ENCODE measurements at regions not wholly inside any gene's neighbourhood (a gene's known extent, or its start where the extent isn't known, plus 50 kb on each side); places are given as distances from the start of the nearest gene placed in this dataset.

- FAIRE-seq, result no peak
- DNase-seq (ENCODE audit: low spot score), result no peak
These were observed 180.6 kb upstream of the TMTC4 start for GRCh38 chr13:100855151-100855550.

GRCh38 chr13:100854006-100854405 lies 179.4 kb upstream of the TMTC4 start:
- DNase-seq (ENCODE audit: low spot score) (no peak), FAIRE-seq (no peak)

GRCh38 chr13:100853434-100853833 lies 178.8 kb upstream of the TMTC4 start:
- DNase-seq (ENCODE audit: low spot score) (no peak), FAIRE-seq (no peak)

- FAIRE-seq (no peak), DNase-seq (ENCODE audit: low spot score) (no peak)
These were observed 177.6 kb upstream of the TMTC4 start for GRCh38 chr13:100852146-100852545.

GRCh38 chr13:100848304-100848703 lies 173.7 kb upstream of the TMTC4 start:
- DNase-seq (ENCODE audit: low spot score), result no peak
- FAIRE-seq, result no peak

- FAIRE-seq (no peak), DNase-seq (ENCODE audit: low spot score) (no peak)
These were observed 170.6 kb upstream of the TMTC4 start for GRCh38 chr13:100845128-100845757.

- no peak for FAIRE-seq
These were observed 167.5 kb upstream of the TMTC4 start for GRCh38 chr13:100842136-100842535.

GRCh38 chr13:100838387-100838786 lies 163.8 kb upstream of the TMTC4 start:
- DNase-seq (ENCODE audit: low spot score) (no peak), FAIRE-seq (no peak)

More at GRCh38 chr13:100842136-100842535, 167.5 kb upstream of the TMTC4 start:
- no peak for DNase-seq (ENCODE audit: low spot score)

- DNase-seq (ENCODE audit: low spot score) (no peak), FAIRE-seq (no peak)
These were observed 163.0 kb upstream of the TMTC4 start for GRCh38 chr13:100837631-100838030.

- no peak for DNase-seq (ENCODE audit: low spot score)
- no peak for FAIRE-seq
These were observed 162.1 kb upstream of the TMTC4 start for GRCh38 chr13:100836711-100837110.

- no peak for FAIRE-seq
These were observed 161.1 kb upstream of the TMTC4 start for GRCh38 chr13:100835695-100836094.

GRCh38 chr13:100833427-100833826 lies 158.8 kb upstream of the TMTC4 start:
- DNase-seq (ENCODE audit: low spot score), result no peak
- FAIRE-seq, result no peak

More at GRCh38 chr13:100835695-100836094, 161.1 kb upstream of the TMTC4 start:
- DNase-seq (ENCODE audit: low spot score), result no peak

- FAIRE-seq (no peak), DNase-seq (ENCODE audit: low spot score) (no peak)
These were observed 153.6 kb upstream of the TMTC4 start for GRCh38 chr13:100828226-100828625.

GRCh38 chr13:100827489-100828176 lies 153.0 kb upstream of the TMTC4 start:
- FAIRE-seq (no peak), DNase-seq (ENCODE audit: low spot score) (no peak)

GRCh38 chr13:100826441-100826840 lies 151.8 kb upstream of the TMTC4 start:
- FAIRE-seq (no peak), DNase-seq (ENCODE audit: low spot score) (no peak)

GRCh38 chr13:100825557-100825956 lies 151.0 kb upstream of the TMTC4 start:
- DNase-seq (ENCODE audit: low spot score), result no peak
- FAIRE-seq, result no peak

- no peak for FAIRE-seq
- no peak for DNase-seq (ENCODE audit: low spot score)
These were observed 149.8 kb upstream of the TMTC4 start for GRCh38 chr13:100824366-100824765.

- DNase-seq (ENCODE audit: low spot score) (no peak), FAIRE-seq (no peak)
These were observed 148.9 kb upstream of the TMTC4 start for GRCh38 chr13:100823448-100823847.

- DNase-seq (ENCODE audit: low spot score) (no peak), FAIRE-seq (no peak)
These were observed 148.4 kb upstream of the TMTC4 start for GRCh38 chr13:100822871-100823443.

- FAIRE-seq (no peak), DNase-seq (ENCODE audit: low spot score) (no peak)
These were observed 144.1 kb upstream of the TMTC4 start for GRCh38 chr13:100818711-100819110.

GRCh38 chr13:100817928-100818327 lies 143.3 kb upstream of the TMTC4 start:
- no peak for DNase-seq (ENCODE audit: low spot score)
- no peak for FAIRE-seq

GRCh38 chr13:100815476-100816046 lies 141.0 kb upstream of the TMTC4 start:
- DNase-seq (ENCODE audit: low spot score) (no peak), FAIRE-seq (no peak)
